ENCODE measurements at regions not wholly inside any gene's neighbourhood (a gene's known extent, or its start where the extent isn't known, plus 50 kb on each side); places are given as distances from the start of the nearest gene placed in this dataset.

DNA sequence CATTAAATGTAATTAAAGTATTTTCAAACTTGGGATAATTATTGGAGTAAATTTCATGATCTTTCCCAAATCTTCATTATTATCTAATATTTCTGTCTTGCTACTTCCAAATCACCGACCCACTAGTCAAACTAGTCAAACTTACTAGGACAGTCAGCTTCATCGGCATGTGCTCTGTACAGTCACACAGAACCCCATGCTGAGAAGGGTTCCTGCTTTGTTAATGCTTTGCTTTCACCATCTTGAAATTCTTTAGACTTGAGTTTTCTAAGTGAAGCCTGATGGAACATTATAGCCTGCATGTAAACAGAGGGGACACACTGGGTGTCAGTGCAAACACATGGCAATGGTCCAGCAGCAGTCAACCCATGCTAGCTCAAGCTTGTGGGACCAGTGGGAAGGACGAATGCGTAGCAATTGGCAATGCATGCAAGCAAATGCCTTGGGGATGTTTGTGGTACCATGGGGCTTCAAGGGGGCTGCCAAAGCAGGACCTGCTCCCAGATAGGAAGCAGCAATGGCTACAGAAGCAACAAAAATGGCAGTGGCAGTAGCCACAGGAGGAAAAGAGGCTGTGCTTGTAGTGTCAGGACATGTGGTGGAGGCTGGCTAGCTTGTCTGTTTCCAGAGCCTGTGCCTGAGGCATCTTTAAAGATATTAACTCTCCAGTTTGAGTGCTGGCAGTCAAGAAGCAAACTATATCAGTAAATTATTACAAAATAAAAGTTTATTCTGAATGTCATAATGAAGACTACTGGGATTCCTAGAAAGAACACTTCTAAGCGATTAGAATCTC, 441.1 kb upstream of the SEMA3D start:
- Histone ChIP-seq H3K36me3 (ENCODE audit: insufficient read depth, low read length) (no peaks in the 10 kb centered on the region), H3K9me2 (replicated peaks; ENCODE audit: low read depth, low read length) (no peaks in the 10 kb centered on the region), H4K20me1 (ENCODE audit: insufficient read depth, low read length, poor library complexity, severe bottlenecking) (no peaks in the 10 kb centered on the region), H3K79me2 (ENCODE audit: insufficient read depth, low read length) (no peaks in the 10 kb centered on the region), H3K4me3 (ENCODE audit: low read length, poor library complexity, severe bottlenecking) (no peak overlapping the region), H3K9ac (ENCODE audit: low read depth, low read length, poor library complexity, severe bottlenecking) (no peak overlapping the region), H2AFZ (ENCODE audit: low read length) (no peak overlapping the region), H3K4me1 (ENCODE audit: insufficient read depth, low read length, poor library complexity, severe bottlenecking) (no peaks in the 10 kb centered on the region), H3K9me3 (ENCODE audit: insufficient read depth, low read depth, low read length) (no peaks in the 10 kb centered on the region), H3K27me3 (ENCODE audit: insufficient read depth, low read length, poor library complexity, severe bottlenecking) (no peaks in the 10 kb centered on the region), H3K4me2 (ENCODE audit: low read depth, low read length, poor library complexity, severe bottlenecking) (no peak overlapping the region), H3F3A (ENCODE audit: low read depth) (no peaks in the 10 kb centered on the region)
- no peak for TF ChIP-seq CTCF (conservative IDR thresholded peaks at IDR 0.05; ENCODE audit: low read length)

GRCh38 chr7:85622059-85622458, 435.2 kb upstream of the SEMA3D start:
- no peaks in the 10 kb centered on the region for H4K20me1 ChIP-seq (ENCODE audit: insufficient read depth, low read length, poor library complexity, severe bottlenecking)
- no peak overlapping the region for H3K9ac ChIP-seq (ENCODE audit: low read depth, low read length, poor library complexity, severe bottlenecking)
- H3K4me1 ChIP-seq (ENCODE audit: insufficient read depth, low read length, poor library complexity, severe bottlenecking) = no peaks in the 10 kb centered on the region
- TF ChIP-seq EZH2phosphoT487 (IDR thresholded peaks at IDR 0.05; ENCODE audit: borderline replicate concordance) = no peak
- no peak for TF ChIP-seq CTCF (conservative IDR thresholded peaks at IDR 0.05; ENCODE audit: low read length)
- no peaks in the 10 kb centered on the region for H3K9me3 ChIP-seq (ENCODE audit: insufficient read depth, low read depth, low read length)
- no peaks in the 10 kb centered on the region for H3K79me2 ChIP-seq (ENCODE audit: insufficient read depth, low read length)
- H3F3A ChIP-seq (ENCODE audit: low read depth) = no peaks in the 10 kb centered on the region
- no peak overlapping the region for H3K4me3 ChIP-seq (ENCODE audit: low read length, poor library complexity, severe bottlenecking)
- H3K4me2 ChIP-seq (ENCODE audit: low read depth, low read length, poor library complexity, severe bottlenecking) = no peak overlapping the region
- H3K36me3 ChIP-seq (ENCODE audit: insufficient read depth, low read length) = no peaks in the 10 kb centered on the region
- H3K9me2 ChIP-seq (replicated peaks; ENCODE audit: low read depth, low read length) = no peaks in the 10 kb centered on the region
- no peaks in the 10 kb centered on the region for H3K27me3 ChIP-seq (ENCODE audit: insufficient read depth, low read length, poor library complexity, severe bottlenecking)
- no peak overlapping the region for H2AFZ ChIP-seq (ENCODE audit: low read length)

DNA sequence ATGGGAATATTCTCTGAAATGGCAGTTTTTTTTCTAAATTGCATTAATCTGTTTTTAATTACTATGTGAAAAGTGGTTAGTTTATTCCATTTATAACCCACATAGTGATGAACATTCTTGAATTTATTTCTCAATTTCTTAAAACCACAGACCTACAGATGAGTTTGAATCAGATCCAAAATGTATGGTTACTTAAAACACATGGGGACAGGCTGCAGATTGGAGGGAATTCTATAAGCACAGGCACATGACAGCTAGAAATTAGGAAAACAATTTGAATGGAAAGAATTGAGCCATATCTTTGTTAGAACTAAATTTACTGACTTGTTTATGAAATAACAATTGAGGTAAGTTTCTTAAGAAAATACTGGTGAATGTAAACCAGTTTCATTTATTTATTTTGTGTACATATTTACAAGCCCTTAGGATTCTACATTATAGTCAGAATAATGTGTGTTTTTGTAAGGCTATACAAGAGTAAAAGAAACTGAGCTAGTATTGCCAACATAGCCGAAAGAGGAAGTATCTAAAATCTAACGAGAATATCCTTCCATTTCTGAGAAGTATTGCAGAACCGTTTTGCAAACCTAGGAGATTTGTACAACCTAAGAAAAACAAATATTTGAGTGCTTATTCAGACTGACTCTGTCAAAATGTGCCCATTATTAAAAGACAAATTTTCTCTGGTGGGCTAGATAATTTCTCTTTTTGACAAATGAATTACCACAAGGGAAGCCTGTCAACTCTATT, 434.3 kb upstream of the SEMA3D start:
- Histone ChIP-seq H3K9me3 (ENCODE audit: insufficient read depth, low read depth, low read length) (no peaks in the 10 kb centered on the region), H3K27me3 (ENCODE audit: insufficient read depth, low read length, poor library complexity, severe bottlenecking) (no peaks in the 10 kb centered on the region), H3K4me2 (ENCODE audit: low read depth, low read length, poor library complexity, severe bottlenecking) (no peak overlapping the region), H3K9ac (ENCODE audit: low read depth, low read length, poor library complexity, severe bottlenecking) (no peak overlapping the region), H2AFZ (ENCODE audit: low read length) (no peak overlapping the region), H3K4me3 (ENCODE audit: low read length, poor library complexity, severe bottlenecking) (no peak overlapping the region), H3K36me3 (ENCODE audit: insufficient read depth, low read length) (no peaks in the 10 kb centered on the region), H3K9me2 (replicated peaks; ENCODE audit: low read depth, low read length) (no peaks in the 10 kb centered on the region), H4K20me1 (ENCODE audit: insufficient read depth, low read length, poor library complexity, severe bottlenecking) (no peaks in the 10 kb centered on the region), H3F3A (ENCODE audit: low read depth) (no peaks in the 10 kb centered on the region), H3K4me1 (ENCODE audit: insufficient read depth, low read length, poor library complexity, severe bottlenecking) (no peaks in the 10 kb centered on the region), H3K79me2 (ENCODE audit: insufficient read depth, low read length) (no peaks in the 10 kb centered on the region)
- no peak for TF ChIP-seq EZH2phosphoT487 (IDR thresholded peaks at IDR 0.05; ENCODE audit: borderline replicate concordance)
- TF ChIP-seq CTCF (conservative IDR thresholded peaks at IDR 0.05; ENCODE audit: low read length) = no peak

All from Loucy (cell line).